HCT116 (cell line): ENCODE measurements at regions not wholly inside any gene's neighbourhood (a gene's known extent, or its start where the extent isn't known, plus 50 kb on each side); places are given as distances from the start of the nearest gene placed in this dataset.
"Not testable (repeated sequence)": the region's sequence is repeated elsewhere in the genome, so short reads cannot be mapped to it uniquely, and the experiment has no call there.

Experiments used
- ATAC-seq: fragments of 200-7000 bp; cut with Tn5 transposase; 2 replicates; pipeline ENCODE4 v1.9.1; 2020; ENCODE audit warnings: mild to moderate bottlenecking, moderate library complexity
- BruUV-seq: library from RNA; stranded (reverse); fragments of 400-500 nt; replicated peaks from 2 replicates; lab custom pipeline; 2021; lab: Mats Ljungman, UMichigan
- CTCF ChIA-PET: fragments of 300-600 bp; sonication (Branson Sonifier 250); formaldehyde crosslinking; loops from one replicate; lab custom pipeline; 2021; ENCODE audit warnings: antibody characterized with exemption; lab: Charles Lee
- POLR2A ChIA-PET: fragments of 300-600, 350-600 bp; sonication (Branson Sonifier 250); formaldehyde crosslinking; loops from one replicate; lab custom pipeline; 2021; ENCODE audit warnings: antibody characterized with exemption; lab: Charles Lee
- RAD21 ChIA-PET, 2 experiments: fragments of 300-600 bp; sonication (Branson Sonifier 250); formaldehyde crosslinking; loops; one replicate each; lab custom pipeline; 2023; ENCODE audit warnings: low total read pairs in 2 of 2; ENCODE audit not compliant: uncharacterized antibody in 2 of 2, unreplicated experiment in 2 of 2, low non-redundant PET in 1 of 2; lab: Charles Lee
- DNase-seq: peaks from one replicate; pipeline ENCODE4 v3.0.0-alpha.2; 2010; ENCODE audit warnings: low read depth, low spot score
- H2AFZ ChIP-seq: fragments of 200-600 bp; shearing (Covaris generic), sonication (generic); 2 replicates; pipeline ENCODE4 v1.6.1; 2017; ENCODE audit warnings: low read depth, mixed run types, mixed read lengths, antibody characterized with exemption, low read length; ENCODE audit not compliant: poor library complexity, severe bottlenecking
- H3K27ac ChIP-seq: 2 replicates; pipeline ENCODE4 v1.5.1; 2012; ENCODE audit warnings: low read depth, low read length
- H3K27me3 ChIP-seq: fragments of 200-600 bp; sonication (generic); 2 replicates; pipeline ENCODE4 v1.6.1; 2016; ENCODE audit warnings: mixed run types, low read length, mixed read lengths; ENCODE audit not compliant: insufficient read depth
- H3K36me3 ChIP-seq, 2 experiments: fragments of 200-500 bp in 1 of 2; fragments of 200-600 bp in 1 of 2; sonication (Bioruptor generic) in 1 of 2; sonication (generic) in 1 of 2; 2 replicates each; pipeline versions ENCODE4 v1.5.1 to v1.6.1; 2014 to 2016; ENCODE audit warnings: low read length in 2 of 2, inconsistent platforms in 1 of 2, mixed read lengths in 1 of 2, mixed run types in 1 of 2; ENCODE audit not compliant: insufficient read depth in 2 of 2, control insufficient read depth in 1 of 2
- H3K4me1 ChIP-seq, 2 experiments: fragments of 200-600 bp in 1 of 2; sonication (generic) in 1 of 2; 2 replicates each; pipeline versions ENCODE4 v1.5.1 to v1.6.1; 2012 to 2017; ENCODE audit warnings: low read length in 2 of 2, inconsistent platforms in 1 of 2, mild to moderate bottlenecking in 1 of 2, mixed read lengths in 1 of 2, mixed run types in 1 of 2, moderate library complexity in 1 of 2; ENCODE audit not compliant: insufficient read depth in 2 of 2, control insufficient read depth in 1 of 2
- H3K4me2 ChIP-seq: fragments of 200-600 bp; sonication (generic); 2 replicates; pipeline ENCODE4 v1.6.1; 2017; ENCODE audit warnings: mixed run types, low read length, mixed read lengths
- H3K4me3 ChIP-seq, 2 experiments: fragments of 200-600 bp in 1 of 2; sonication (generic) in 1 of 2; replicated peaks in 1 of 2; 2 replicates each; pipeline ENCODE4 v1.5.1; 2011 to 2016; ENCODE audit warnings: low read length in 2 of 2, control low read depth in 1 of 2, low read depth in 1 of 2, mild to moderate bottlenecking in 1 of 2, mixed read lengths in 1 of 2, mixed run types in 1 of 2
- H3K79me2 ChIP-seq: fragments of 200-600 bp; sonication (generic); 2 replicates; pipeline ENCODE4 v1.6.1; 2017; ENCODE audit warnings: mild to moderate bottlenecking, mixed run types, low read length, moderate library complexity, mixed read lengths; ENCODE audit not compliant: insufficient read depth
- H3K9ac ChIP-seq: fragments of 200-600 bp; sonication (generic); 2 replicates; pipeline ENCODE4 v1.6.1; 2016; ENCODE audit warnings: low read length, mixed read lengths
- H3K9me2 ChIP-seq: fragments of 200-600 bp; sonication (generic), shearing (Covaris generic); 2 replicates; pipeline ENCODE4 v1.6.1; 2017; ENCODE audit warnings: mixed run types, mild to moderate bottlenecking, moderate library complexity; ENCODE audit not compliant: insufficient read depth
- H3K9me3 ChIP-seq, 2 experiments: fragments of 200-500 bp in 1 of 2; fragments of 200-600 bp in 1 of 2; sonication (Bioruptor generic) in 1 of 2; sonication (generic) in 1 of 2; 2 replicates each; pipeline ENCODE4 v1.6.1; 2014 to 2017; ENCODE audit warnings: low read length in 2 of 2, mixed read lengths in 2 of 2, inconsistent platforms in 1 of 2, low read depth in 1 of 2, mild to moderate bottlenecking in 1 of 2, mixed run types in 1 of 2, moderate library complexity in 1 of 2; ENCODE audit not compliant: control insufficient read depth in 1 of 2, insufficient read depth in 1 of 2
- H4K20me1 ChIP-seq: fragments of 200-600 bp; sonication (generic), shearing (Covaris generic); 2 replicates; pipeline ENCODE4 v1.6.1; 2017; ENCODE audit warnings: mixed run types, mild to moderate bottlenecking, moderate library complexity; ENCODE audit not compliant: insufficient read depth
- CBX3 ChIP-seq: IDR thresholded peaks from 2 replicates; pipeline ENCODE4 v1.6.1; 2012; ENCODE audit warnings: low read depth
- CEBPB ChIP-seq: IDR thresholded peaks from 2 replicates; pipeline ENCODE4 v1.6.1; 2012; ENCODE audit warnings: low read depth
- EZH2 ChIP-seq: fragments of 200-600 bp; sonication (generic); IDR thresholded peaks from 2 replicates; pipeline ENCODE4 v1.6.1; 2017; ENCODE audit warnings: antibody characterized with exemption, mixed run types
- EZH2phosphoT487 ChIP-seq: fragments of 200-600 bp; IDR thresholded peaks from 2 replicates; pipeline ENCODE4 v1.6.1; 2018; ENCODE audit warnings: antibody characterized with exemption, borderline replicate concordance
- FOSL1 ChIP-seq: IDR thresholded peaks from 2 replicates; pipeline ENCODE4 v1.6.1; 2012; ENCODE audit warnings: low read depth
- JUND ChIP-seq: IDR thresholded peaks from 2 replicates; pipeline ENCODE4 v1.6.1; 2012
- POLR2A ChIP-seq: IDR thresholded peaks from 2 replicates; pipeline ENCODE4 v1.7.0; 2011; ENCODE audit warnings: borderline replicate concordance; ENCODE audit not compliant: insufficient read depth, insufficient read length; ENCODE audit errors: extremely low read depth
- POLR2AphosphoS5 ChIP-seq: IDR thresholded peaks from 2 replicates; pipeline ENCODE4 v1.6.1; 2011; ENCODE audit warnings: mild to moderate bottlenecking, low read depth, low read length, moderate library complexity
- RAD21 ChIP-seq: IDR thresholded peaks from 2 replicates; pipeline ENCODE4 v1.6.1; 2012; ENCODE audit warnings: low read depth, mild to moderate bottlenecking
- SP1 ChIP-seq: IDR thresholded peaks from 2 replicates; pipeline ENCODE4 v1.6.1; 2012; ENCODE audit warnings: low read depth
- SRF ChIP-seq: IDR thresholded peaks from 2 replicates; pipeline ENCODE4 v1.6.1; 2012; ENCODE audit warnings: low read depth
- TCF7L2 ChIP-seq: IDR thresholded peaks from 2 replicates; pipeline ENCODE4 v1.7.0; 2011; ENCODE audit warnings: borderline replicate concordance, inconsistent platforms; ENCODE audit not compliant: insufficient read depth, insufficient read length; ENCODE audit errors: extremely low read depth
- YY1 ChIP-seq: IDR thresholded peaks from 2 replicates; pipeline ENCODE4 v1.6.1; 2011; ENCODE audit warnings: low read length, low read depth, moderate library complexity, mild to moderate bottlenecking; ENCODE audit not compliant: insufficient replicate concordance; ENCODE audit errors: extremely low read depth
- ZFX ChIP-seq: fragments of 450-650 bp; IDR thresholded peaks from 2 replicates; pipeline ENCODE4 v1.6.1; 2017
- ZNF274 ChIP-seq: fragments of 200-500 bp; sonication (Bioruptor generic); IDR thresholded peaks from 2 replicates; pipeline ENCODE4 v1.6.1; 2014; ENCODE audit warnings: mild to moderate bottlenecking, low read depth, low read length, inconsistent platforms
- intact Hi-C: fragments of 100-400 bp; cut with micrococcal nuclease; formaldehyde crosslinking; loops from 2 replicates; pipeline ENCODE4 v1.10.0; 2022
- TF ChIP-seq, protein P1 (sequence below): IDR thresholded peaks from 2 replicates; pipeline ENCODE4 v1.6.1; 2012
- TF ChIP-seq, protein P2 (sequence below): IDR thresholded peaks from 2 replicates; pipeline ENCODE4 v1.6.1; 2011; ENCODE audit warnings: mild to moderate bottlenecking, low read length, moderate library complexity; ENCODE audit not compliant: insufficient replicate concordance; ENCODE audit errors: extremely low read depth
- TF ChIP-seq, protein P3 (sequence below), 3 experiments: fragments of 200-600 bp in 1 of 3; sonication (generic) in 1 of 3; IDR thresholded peaks in 2 of 3; conservative IDR thresholded peaks in 1 of 3; 2 replicates each; pipeline ENCODE4 v1.5.1; 2012 to 2017; ENCODE audit warnings: low read depth in 2 of 3, low read length in 2 of 3, antibody characterized with exemption in 1 of 3, borderline replicate concordance in 1 of 3, control low read depth in 1 of 3, mild to moderate bottlenecking in 1 of 3, mixed read lengths in 1 of 3, mixed run types in 1 of 3, moderate library complexity in 1 of 3; ENCODE audit not compliant: insufficient read depth in 1 of 3

DNA sequence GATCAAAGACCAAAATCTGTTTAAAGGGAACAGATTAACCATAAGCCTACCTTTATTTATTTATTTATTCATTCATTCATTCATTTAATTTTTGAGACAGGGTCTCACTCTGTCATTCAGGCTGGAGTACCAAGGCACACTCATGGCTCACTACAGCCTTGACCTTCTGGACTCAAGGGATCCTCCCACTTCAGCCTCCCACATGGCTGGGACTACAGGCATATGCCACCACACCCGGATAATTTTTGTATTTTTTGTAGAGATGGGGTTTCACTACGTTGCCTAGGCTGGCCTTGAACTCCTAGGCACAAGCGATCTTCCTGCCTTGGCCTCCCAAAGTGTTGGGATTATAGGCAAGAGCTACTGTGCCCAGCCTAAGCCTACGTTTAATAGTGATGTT, 338.3 kb downstream of the SRGAP2C start:
- POLR2A ChIA-PET, H3K27ac ChIP-seq, H4K20me1 ChIP-seq, H2AFZ ChIP-seq, H3K27me3 ChIP-seq, DNase-seq, H3K9me3 ChIP-seq, ATAC-seq, H3K4me3 ChIP-seq, H3K9ac ChIP-seq, H3K9me2 ChIP-seq, H3K4me2 ChIP-seq, intact Hi-C loops, H3K79me2 ChIP-seq, H3K36me3 ChIP-seq, BruUV-seq, RAD21 ChIA-PET, CTCF ChIA-PET: not testable (repeated sequence)
- peaks cover 0 to 13% of the 10 kb centered on the region in 2 experiments; a peak in 1 of 4 replicates for H3K4me1 ChIP-seq

DNA sequence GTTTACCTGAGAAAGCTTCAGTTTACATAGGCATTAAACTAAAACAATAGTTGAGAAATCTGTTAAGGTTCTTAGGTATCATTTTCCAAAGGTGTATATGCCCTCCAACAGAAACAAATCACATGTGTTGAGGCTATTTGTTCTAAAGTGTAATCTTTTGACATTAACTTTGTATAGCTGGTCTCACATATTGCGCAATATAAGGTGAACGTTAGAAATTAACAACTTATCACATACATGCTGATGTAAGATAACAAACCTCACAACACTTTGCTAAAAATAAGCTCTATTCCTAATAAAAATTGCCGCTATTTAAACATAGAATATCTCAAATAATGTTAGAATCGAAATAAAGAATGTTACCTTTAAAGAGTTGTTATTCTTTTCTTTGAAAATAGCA, 340.6 kb downstream of the SRGAP2C start:
- BruUV-seq, result no TSS peak
- Histone ChIP-seq H3K27me3 (no peaks in the 10 kb centered on the region), H3K4me3 (no peak overlapping the region), H2AFZ (no peak overlapping the region), H3K4me1 (no peaks in the 10 kb centered on the region), H3K9me2 (no peaks in the 10 kb centered on the region)
- intact Hi-C loops, result no loop called here
- TF ChIP-seq CEBPB (no peak), JUND (no peak), FOSL1 (no peak), EZH2phosphoT487 (no peak), ZNF274 (no peak), SRF (no peak), POLR2AphosphoS5 (no peak), TCF7L2 (no peak), POLR2A (no peak), ZFX (no peak), SP1 (no peak), YY1 (no peak), EZH2 (no peak), CBX3 (no peak), RAD21 (no peak)
- TF ChIP-seq, protein P1, sequence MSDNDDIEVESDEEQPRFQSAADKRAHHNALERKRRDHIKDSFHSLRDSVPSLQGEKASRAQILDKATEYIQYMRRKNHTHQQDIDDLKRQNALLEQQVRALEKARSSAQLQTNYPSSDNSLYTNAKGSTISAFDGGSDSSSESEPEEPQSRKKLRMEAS, result no peak
- TF ChIP-seq, protein P2, sequence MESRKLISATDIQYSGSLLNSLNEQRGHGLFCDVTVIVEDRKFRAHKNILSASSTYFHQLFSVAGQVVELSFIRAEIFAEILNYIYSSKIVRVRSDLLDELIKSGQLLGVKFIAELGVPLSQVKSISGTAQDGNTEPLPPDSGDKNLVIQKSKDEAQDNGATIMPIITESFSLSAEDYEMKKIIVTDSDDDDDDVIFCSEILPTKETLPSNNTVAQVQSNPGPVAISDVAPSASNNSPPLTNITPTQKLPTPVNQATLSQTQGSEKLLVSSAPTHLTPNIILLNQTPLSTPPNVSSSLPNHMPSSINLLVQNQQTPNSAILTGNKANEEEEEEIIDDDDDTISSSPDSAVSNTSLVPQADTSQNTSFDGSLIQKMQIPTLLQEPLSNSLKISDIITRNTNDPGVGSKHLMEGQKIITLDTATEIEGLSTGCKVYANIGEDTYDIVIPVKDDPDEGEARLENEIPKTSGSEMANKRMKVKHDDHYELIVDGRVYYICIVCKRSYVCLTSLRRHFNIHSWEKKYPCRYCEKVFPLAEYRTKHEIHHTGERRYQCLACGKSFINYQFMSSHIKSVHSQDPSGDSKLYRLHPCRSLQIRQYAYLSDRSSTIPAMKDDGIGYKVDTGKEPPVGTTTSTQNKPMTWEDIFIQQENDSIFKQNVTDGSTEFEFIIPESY, result no peak
- TF ChIP-seq, protein P3, sequence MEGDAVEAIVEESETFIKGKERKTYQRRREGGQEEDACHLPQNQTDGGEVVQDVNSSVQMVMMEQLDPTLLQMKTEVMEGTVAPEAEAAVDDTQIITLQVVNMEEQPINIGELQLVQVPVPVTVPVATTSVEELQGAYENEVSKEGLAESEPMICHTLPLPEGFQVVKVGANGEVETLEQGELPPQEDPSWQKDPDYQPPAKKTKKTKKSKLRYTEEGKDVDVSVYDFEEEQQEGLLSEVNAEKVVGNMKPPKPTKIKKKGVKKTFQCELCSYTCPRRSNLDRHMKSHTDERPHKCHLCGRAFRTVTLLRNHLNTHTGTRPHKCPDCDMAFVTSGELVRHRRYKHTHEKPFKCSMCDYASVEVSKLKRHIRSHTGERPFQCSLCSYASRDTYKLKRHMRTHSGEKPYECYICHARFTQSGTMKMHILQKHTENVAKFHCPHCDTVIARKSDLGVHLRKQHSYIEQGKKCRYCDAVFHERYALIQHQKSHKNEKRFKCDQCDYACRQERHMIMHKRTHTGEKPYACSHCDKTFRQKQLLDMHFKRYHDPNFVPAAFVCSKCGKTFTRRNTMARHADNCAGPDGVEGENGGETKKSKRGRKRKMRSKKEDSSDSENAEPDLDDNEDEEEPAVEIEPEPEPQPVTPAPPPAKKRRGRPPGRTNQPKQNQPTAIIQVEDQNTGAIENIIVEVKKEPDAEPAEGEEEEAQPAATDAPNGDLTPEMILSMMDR (IDR thresholded peaks at IDR 0.05 in 2 of 3, conservative IDR thresholded peaks at IDR 0.05 in 1 of 3; ENCODE audit: borderline replicate concordance in 1 of 3, insufficient read depth in 1 of 3, low read depth in 2 of 3, low read length in 2 of 3), result no peak
- TF ChIP-seq, all 23 proteins: peak for 0
- POLR2A ChIA-PET, result no interaction called here
- Histone ChIP-seq H3K4me2 (no peak overlapping the region), H3K79me2 (no peaks in the 10 kb centered on the region), H3K36me3 (no peaks in the 10 kb centered on the region), H4K20me1 (no peaks in the 10 kb centered on the region), H3K9me3 (no peaks in the 10 kb centered on the region), H3K9ac (no peak overlapping the region), H3K27ac (no peak overlapping the region)
- DNase-seq, result no peak
- ATAC-seq, result no peak
- RAD21 ChIA-PET, result no interaction called here
- CTCF ChIA-PET, result no interaction called here
